ENCODE measurements at regions not wholly inside any gene's neighbourhood (a gene's known extent, or its start where the extent isn't known, plus 50 kb on each side); places are given as distances from the start of the nearest gene placed in this dataset.
"Not testable (repeated sequence)": the region's sequence is repeated elsewhere in the genome, so short reads cannot be mapped to it uniquely, and the experiment has no call there.

DNA sequence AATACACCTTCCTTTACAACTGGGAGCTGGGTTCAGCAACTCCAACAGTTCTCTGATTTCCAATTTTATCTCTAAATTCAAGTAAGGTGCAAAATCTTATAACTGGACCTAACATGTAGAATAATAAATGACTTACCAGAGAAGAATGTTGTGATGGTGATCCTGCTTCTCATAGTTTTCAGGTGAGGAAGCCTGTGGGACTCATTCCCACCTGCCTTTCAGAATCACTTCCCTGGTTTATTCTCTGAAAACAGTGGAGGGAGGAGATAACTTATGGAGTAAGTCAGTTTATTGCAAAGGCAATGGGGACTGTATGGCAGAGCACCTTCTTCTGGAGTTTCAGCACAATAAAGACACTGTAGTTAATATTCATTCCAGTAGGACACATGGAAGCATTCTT, 1188.2 kb upstream of the FAM98A start:
- peaks cover 28% of the 10 kb centered on the region for H3K27me3 ChIP-seq (ENCODE audit: insufficient read depth, low read depth)
- ChIA-PET CTCF (no interaction called here), POLR2A (ENCODE audit: unreplicated experiment) (no interaction called here)
- no peak overlapping the region for H3K4me3 ChIP-seq
- no peaks in the 10 kb centered on the region for H3K36me3 ChIP-seq (ENCODE audit: low read depth)
- no TSS peak for BruUV-seq (replicated peaks)
- H3K9me2 ChIP-seq (ENCODE audit: insufficient read depth): no peaks in the 10 kb centered on the region
- no peaks in the 10 kb centered on the region for H3K9me3 ChIP-seq (ENCODE audit: insufficient read depth, low read depth)
- no peaks in the 10 kb centered on the region for H3K79me2 ChIP-seq (ENCODE audit: low read depth)
- intact Hi-C loops (cut with micrococcal nuclease; ENCODE audit: unreplicated experiment): no loop called here
- H3K4me2 ChIP-seq: no peak overlapping the region
- H3F3A ChIP-seq (ENCODE audit: insufficient read depth, low read depth): no peaks in the 10 kb centered on the region
- TF ChIP-seq, protein P1, sequence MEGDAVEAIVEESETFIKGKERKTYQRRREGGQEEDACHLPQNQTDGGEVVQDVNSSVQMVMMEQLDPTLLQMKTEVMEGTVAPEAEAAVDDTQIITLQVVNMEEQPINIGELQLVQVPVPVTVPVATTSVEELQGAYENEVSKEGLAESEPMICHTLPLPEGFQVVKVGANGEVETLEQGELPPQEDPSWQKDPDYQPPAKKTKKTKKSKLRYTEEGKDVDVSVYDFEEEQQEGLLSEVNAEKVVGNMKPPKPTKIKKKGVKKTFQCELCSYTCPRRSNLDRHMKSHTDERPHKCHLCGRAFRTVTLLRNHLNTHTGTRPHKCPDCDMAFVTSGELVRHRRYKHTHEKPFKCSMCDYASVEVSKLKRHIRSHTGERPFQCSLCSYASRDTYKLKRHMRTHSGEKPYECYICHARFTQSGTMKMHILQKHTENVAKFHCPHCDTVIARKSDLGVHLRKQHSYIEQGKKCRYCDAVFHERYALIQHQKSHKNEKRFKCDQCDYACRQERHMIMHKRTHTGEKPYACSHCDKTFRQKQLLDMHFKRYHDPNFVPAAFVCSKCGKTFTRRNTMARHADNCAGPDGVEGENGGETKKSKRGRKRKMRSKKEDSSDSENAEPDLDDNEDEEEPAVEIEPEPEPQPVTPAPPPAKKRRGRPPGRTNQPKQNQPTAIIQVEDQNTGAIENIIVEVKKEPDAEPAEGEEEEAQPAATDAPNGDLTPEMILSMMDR (conservative IDR thresholded peaks at IDR 0.05): no peak
- TF ChIP-seq EZH2 (IDR thresholded peaks at IDR 0.05; ENCODE audit: low read depth): no peak
- no peak for DNase-seq
- H2AFZ ChIP-seq: no peak overlapping the region
- H3K27ac ChIP-seq: no peak overlapping the region
- no peaks in the 10 kb centered on the region for H3K4me1 ChIP-seq (replicated peaks; ENCODE audit: insufficient read depth)
- H4K20me1 ChIP-seq (ENCODE audit: insufficient read depth): no peaks in the 10 kb centered on the region

DNA sequence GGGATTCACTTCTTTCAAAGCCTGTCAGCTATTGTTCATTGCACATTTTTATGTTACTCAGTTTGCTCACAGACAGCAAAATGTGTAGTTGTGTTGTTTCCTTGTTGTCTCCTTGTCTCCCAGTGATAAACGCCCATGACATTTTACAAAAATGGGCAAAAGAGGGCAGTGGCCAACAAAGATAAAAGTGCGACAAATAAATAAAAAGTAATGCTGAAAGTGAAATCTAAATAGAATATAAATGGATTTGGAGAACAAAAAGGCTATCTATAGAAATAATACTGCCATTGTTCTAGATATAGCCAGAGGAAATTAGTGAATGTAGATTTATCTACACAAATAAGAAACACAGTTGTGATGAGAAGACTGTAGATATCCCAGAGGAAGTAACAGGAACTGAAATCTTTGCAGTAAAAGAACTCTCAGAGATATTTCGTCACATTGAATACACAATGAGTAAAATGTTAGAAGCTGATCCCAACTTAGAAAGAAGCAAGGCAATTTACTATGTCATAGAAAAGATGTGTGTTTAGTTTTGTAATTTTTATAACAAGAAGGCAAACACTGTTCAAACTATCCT, 1186.2 kb upstream of the FAM98A start:
- POLR2A ChIA-PET (ENCODE audit: unreplicated experiment): no interaction called here
- no peaks in the 10 kb centered on the region for H3K79me2 ChIP-seq (ENCODE audit: low read depth)
- H3K27me3 ChIP-seq (ENCODE audit: insufficient read depth, low read depth): peaks cover 7% of the 10 kb centered on the region
- no peaks in the 10 kb centered on the region for H3K9me3 ChIP-seq (ENCODE audit: insufficient read depth, low read depth)
- no peaks in the 10 kb centered on the region for H3K9me2 ChIP-seq (ENCODE audit: insufficient read depth)
- H4K20me1 ChIP-seq (ENCODE audit: insufficient read depth): no peaks in the 10 kb centered on the region
- BruUV-seq (replicated peaks): no TSS peak
- TF ChIP-seq EZH2 (IDR thresholded peaks at IDR 0.05; ENCODE audit: low read depth): no peak
- TF ChIP-seq, protein P1 (conservative IDR thresholded peaks at IDR 0.05): no peak
- H3K4me2 ChIP-seq: no peak overlapping the region
- H3K36me3 ChIP-seq (ENCODE audit: low read depth): no peaks in the 10 kb centered on the region
- no peak for DNase-seq
- intact Hi-C loops (cut with micrococcal nuclease; ENCODE audit: unreplicated experiment): no loop called here
- no peak overlapping the region for H3K27ac ChIP-seq
- H3K4me3 ChIP-seq: no peak overlapping the region
- H2AFZ ChIP-seq: no peak overlapping the region
- CTCF ChIA-PET: no interaction called here
- no peaks in the 10 kb centered on the region for H3K4me1 ChIP-seq (replicated peaks; ENCODE audit: insufficient read depth)
- H3F3A ChIP-seq (ENCODE audit: insufficient read depth, low read depth): no peaks in the 10 kb centered on the region

DNA sequence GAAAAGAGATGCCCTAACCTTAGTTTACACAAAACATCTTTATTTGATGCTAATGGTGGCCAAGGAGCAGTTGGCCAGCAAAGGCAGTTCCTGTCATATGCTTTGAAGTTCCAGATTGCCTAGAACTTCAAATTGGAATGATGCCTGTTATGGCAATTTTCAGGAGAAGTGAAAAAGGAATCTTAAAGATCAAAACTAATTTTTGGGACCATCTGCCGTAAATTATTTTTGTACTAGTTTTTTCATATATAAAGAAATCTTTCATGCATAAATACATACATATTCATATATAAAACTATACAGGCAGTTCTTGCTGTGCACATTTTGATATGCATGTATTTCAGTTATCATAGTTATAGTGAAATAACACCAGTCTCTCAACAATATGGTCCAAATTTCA, 1185.6 kb upstream of the FAM98A start:
- no peak overlapping the region for H3K4me2 ChIP-seq
- TF ChIP-seq, protein P1 (conservative IDR thresholded peaks at IDR 0.05): no peak
- TF ChIP-seq EZH2 (IDR thresholded peaks at IDR 0.05; ENCODE audit: low read depth): no peak
- H3F3A ChIP-seq (ENCODE audit: insufficient read depth, low read depth): no peaks in the 10 kb centered on the region
- H3K27ac ChIP-seq: no peak overlapping the region
- no peak overlapping the region for H2AFZ ChIP-seq
- no peaks in the 10 kb centered on the region for H3K36me3 ChIP-seq (ENCODE audit: low read depth)
- intact Hi-C loops (cut with micrococcal nuclease; ENCODE audit: unreplicated experiment): no loop called here
- CTCF ChIA-PET: no interaction called here
- no peak overlapping the region for H3K4me3 ChIP-seq
- H4K20me1 ChIP-seq (ENCODE audit: insufficient read depth): no peaks in the 10 kb centered on the region
- no peaks in the 10 kb centered on the region for H3K79me2 ChIP-seq (ENCODE audit: low read depth)
- no peaks in the 10 kb centered on the region for H3K9me3 ChIP-seq (ENCODE audit: insufficient read depth, low read depth)
- H3K4me1 ChIP-seq (replicated peaks; ENCODE audit: insufficient read depth): no peaks in the 10 kb centered on the region
- DNase-seq: no peak
- peaks cover 1% of the 10 kb centered on the region; the same call in 1 of the 2 replicates for H3K27me3 ChIP-seq (ENCODE audit: insufficient read depth, low read depth)
- BruUV-seq (replicated peaks): no TSS peak
- POLR2A ChIA-PET (ENCODE audit: unreplicated experiment): no interaction called here
- H3K9me2 ChIP-seq (ENCODE audit: insufficient read depth): no peaks in the 10 kb centered on the region

DNA sequence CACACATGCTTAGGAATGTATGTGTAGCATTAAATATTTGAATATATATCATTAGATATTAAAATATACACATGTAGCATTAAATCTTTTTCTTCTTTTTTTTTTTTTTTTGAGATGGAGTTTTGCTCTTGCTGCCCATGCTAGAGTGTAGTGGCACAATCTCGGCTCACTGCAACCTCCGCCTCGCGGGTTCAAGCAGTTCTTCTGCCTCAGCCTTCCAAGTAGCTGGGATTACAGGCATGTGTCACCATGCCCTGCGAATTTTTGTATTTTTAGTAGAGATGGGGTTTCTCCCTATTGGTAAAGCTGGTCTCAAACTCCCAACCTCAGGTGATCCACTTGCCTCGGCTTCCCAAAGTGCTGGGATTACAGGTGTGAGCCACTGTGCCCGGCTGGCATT, 1151.6 kb upstream of the FAM98A start:
- POLR2A ChIA-PET (ENCODE audit: unreplicated experiment); H3K9me2 ChIP-seq (ENCODE audit: insufficient read depth); DNase-seq; H3K27ac ChIP-seq; H3K79me2 ChIP-seq (ENCODE audit: low read depth); intact Hi-C loops (cut with micrococcal nuclease; ENCODE audit: unreplicated experiment); H3K4me3 ChIP-seq; H3K4me1 ChIP-seq (replicated peaks; ENCODE audit: insufficient read depth); H3K9me3 ChIP-seq (ENCODE audit: insufficient read depth, low read depth); CTCF ChIA-PET; H4K20me1 ChIP-seq (ENCODE audit: insufficient read depth); H3K27me3 ChIP-seq (ENCODE audit: insufficient read depth, low read depth); BruUV-seq (replicated peaks); H2AFZ ChIP-seq; H3K36me3 ChIP-seq (ENCODE audit: low read depth); H3F3A ChIP-seq (ENCODE audit: insufficient read depth, low read depth); H3K4me2 ChIP-seq: not testable (repeated sequence)

Measured in PC-9 (cell line).